H1 (cell line): ENCODE measurements at regions not wholly inside any gene's neighbourhood (a gene's known extent, or its start where the extent isn't known, plus 50 kb on each side); places are given as distances from the start of the nearest gene placed in this dataset.

ENCODE experiments used
- CTCF ChIA-PET: fragments of 300-600 bp; sonication (Branson Sonifier 250); formaldehyde crosslinking; loops from one replicate; lab custom pipeline; 2021; ENCODE audit not compliant: partially characterized antibody; lab: Charles Lee
- POLR2A ChIA-PET: fragments of 300-600 bp; sonication (Branson Sonifier 250); formaldehyde crosslinking; loops from one replicate; lab custom pipeline; 2021; ENCODE audit warnings: inconsistent platforms; ENCODE audit not compliant: partially characterized antibody; lab: Charles Lee
- DNase-seq, 2 experiments: peaks; one replicate each; pipeline versions ENCODE4 v3.0.0 to v3.0.0-alpha.2; 2010 to 2022; ENCODE audit warnings: low spot score in 2 of 2, low read depth in 1 of 2, mixed read lengths in 1 of 2
- FAIRE-seq: peaks from 2 replicates; lab custom pipeline; 2011; peaks lifted over from hg19 to GRCh38; lab: Jason Lieb, UNC
- H2AFZ ChIP-seq: 2 replicates; pipeline ENCODE4 v1.8.1; 2012; ENCODE audit warnings: low read length, inconsistent platforms
- H2AK5ac ChIP-seq: 2 replicates; pipeline ENCODE4 v1.6.1; 2013; ENCODE audit warnings: low read depth, low read length
- H2BK120ac ChIP-seq: replicated peaks from 2 replicates; pipeline ENCODE3; 2013; ENCODE audit warnings: low read depth, low read length, inconsistent platforms
- H2BK12ac ChIP-seq: 2 replicates; pipeline ENCODE4 v1.6.1; 2013; ENCODE audit warnings: low read depth, low read length
- H2BK15ac ChIP-seq: 2 replicates; pipeline ENCODE4 v1.6.1; 2013; ENCODE audit warnings: low read length
- H2BK20ac ChIP-seq: 2 replicates; pipeline ENCODE4 v1.6.1; 2013; ENCODE audit warnings: low read length
- H2BK5ac ChIP-seq: 2 replicates; pipeline ENCODE4 v1.6.1; 2013; ENCODE audit warnings: low read depth, low read length
- H3K14ac ChIP-seq: 2 replicates; pipeline ENCODE4 v1.6.1; 2013; ENCODE audit warnings: inconsistent platforms; ENCODE audit not compliant: insufficient read length
- H3K18ac ChIP-seq: 2 replicates; pipeline ENCODE4 v1.6.1; 2013; ENCODE audit warnings: low read length; ENCODE audit errors: extremely low read depth
- H3K23ac ChIP-seq: 2 replicates; pipeline ENCODE4 v1.6.1; 2013; ENCODE audit warnings: inconsistent platforms; ENCODE audit not compliant: insufficient read length
- H3K23me2 ChIP-seq: 2 replicates; pipeline ENCODE4 v1.6.1; 2013; ENCODE audit warnings: low read depth, low read length
- H3K27ac ChIP-seq: 2 replicates; pipeline ENCODE4 v1.6.1; 2011; ENCODE audit warnings: low read depth, low read length, inconsistent platforms
- H3K27me3 ChIP-seq, 4 experiments: replicated peaks in 1 of 4; 1 replicate in 1 of 4; 2 replicates in 3 of 4; pipeline versions ENCODE4 v1.6.1 to v1.8.1; 2011 to 2013; ENCODE audit warnings: low read length in 3 of 4, mild to moderate bottlenecking in 3 of 4, inconsistent platforms in 2 of 4, mixed read lengths in 2 of 4, moderate library complexity in 1 of 4; ENCODE audit not compliant: control insufficient read depth in 3 of 4, insufficient read depth in 3 of 4; ENCODE audit errors: extremely low read depth in 1 of 4
- H3K36me3 ChIP-seq, 4 experiments: 2 replicates each; pipeline versions ENCODE4 v1.6.1 to v1.8.1; 2011 to 2013; ENCODE audit warnings: mild to moderate bottlenecking in 4 of 4, low read length in 3 of 4, moderate library complexity in 2 of 4, control low read depth in 1 of 4, inconsistent platforms in 1 of 4; ENCODE audit not compliant: insufficient read depth in 4 of 4, control insufficient read depth in 2 of 4
- H3K4ac ChIP-seq: replicated peaks from 2 replicates; pipeline ENCODE3; 2013; ENCODE audit warnings: low read length, low read depth, mixed read lengths, inconsistent platforms; ENCODE audit not compliant: insufficient read length
- H3K4me1 ChIP-seq, 4 experiments: replicated peaks in 1 of 4; 1 replicate in 1 of 4; 2 replicates in 3 of 4; pipeline versions ENCODE4 v1.6.1 to v1.8.1; 2011 to 2013; ENCODE audit warnings: low read length in 3 of 4, inconsistent platforms in 2 of 4, mixed read lengths in 1 of 4; ENCODE audit not compliant: insufficient read depth in 4 of 4, control insufficient read depth in 3 of 4
- H3K4me2 ChIP-seq, 2 experiments: 2 replicates each; pipeline versions ENCODE4 v1.6.1 to v1.8.1; 2011 to 2013; ENCODE audit warnings: low read depth in 2 of 2, low read length in 2 of 2, control low read depth in 1 of 2, inconsistent platforms in 1 of 2, mild to moderate bottlenecking in 1 of 2; ENCODE audit not compliant: insufficient read depth in 1 of 2
- H3K4me3 ChIP-seq, 4 experiments: fragments of 200-600, 300-600 bp in 1 of 4; sonication (generic), shearing (Covaris generic), sonication (Bioruptor Twin) in 1 of 4; 2 replicates each; pipeline versions ENCODE4 v1.5.1 to v1.8.1; 2011 to 2016; ENCODE audit warnings: low read length in 4 of 4, low read depth in 3 of 4, control low read depth in 2 of 4, inconsistent platforms in 2 of 4, mild to moderate bottlenecking in 2 of 4, mixed read lengths in 1 of 4, moderate library complexity in 1 of 4; ENCODE audit not compliant: insufficient read depth in 2 of 4; ENCODE audit errors: extremely low read depth in 1 of 4
- H3K56ac ChIP-seq: replicated peaks from 2 replicates; pipeline ENCODE3; 2013; ENCODE audit warnings: low read depth, mild to moderate bottlenecking, mixed read lengths, low read length, inconsistent platforms; ENCODE audit not compliant: insufficient read length
- H3K79me1 ChIP-seq: 2 replicates; pipeline ENCODE4 v1.6.1; 2013; ENCODE audit warnings: low read depth, low read length, control low read depth
- H3K79me2 ChIP-seq, 2 experiments: 2 replicates each; pipeline versions ENCODE4 v1.6.1 to v1.8.1; 2012 to 2013; ENCODE audit warnings: low read length in 2 of 2, mild to moderate bottlenecking in 2 of 2, inconsistent platforms in 1 of 2; ENCODE audit not compliant: insufficient read depth in 2 of 2, control insufficient read depth in 1 of 2
- H3K9ac ChIP-seq, 4 experiments: replicated peaks in 1 of 4; 1 replicate in 1 of 4; 2 replicates in 3 of 4; pipeline versions ENCODE4 v1.6.1 to v1.8.1; 2011 to 2013; ENCODE audit warnings: low read depth in 3 of 4, low read length in 3 of 4, control low read depth in 2 of 4, mild to moderate bottlenecking in 2 of 4, moderate library complexity in 2 of 4, inconsistent platforms in 1 of 4; ENCODE audit errors: extremely low read depth in 1 of 4
- H3K9me3 ChIP-seq, 2 experiments: 2 replicates each; pipeline versions ENCODE4 v1.6.1 to v1.8.1; 2012 to 2013; ENCODE audit warnings: mild to moderate bottlenecking in 2 of 2, moderate library complexity in 2 of 2, control low read depth in 1 of 2, inconsistent platforms in 1 of 2, low read depth in 1 of 2, low read length in 1 of 2, mixed read lengths in 1 of 2; ENCODE audit not compliant: insufficient read depth in 2 of 2
- H4K20me1 ChIP-seq, 2 experiments: replicated peaks in 1 of 2; 2 replicates each; pipeline versions ENCODE3 to v1.8.1; 2011 to 2013; ENCODE audit warnings: inconsistent platforms in 2 of 2, low read length in 2 of 2, mild to moderate bottlenecking in 1 of 2; ENCODE audit not compliant: insufficient read depth in 2 of 2, control insufficient read depth in 1 of 2
- H4K5ac ChIP-seq: 2 replicates; pipeline ENCODE4 v1.6.1; 2013; ENCODE audit warnings: low read length, low read depth, mixed read lengths, inconsistent platforms; ENCODE audit not compliant: insufficient read length
- H4K8ac ChIP-seq: 2 replicates; pipeline ENCODE4 v1.8.0; 2013; ENCODE audit warnings: mild to moderate bottlenecking, moderate library complexity, low read length, inconsistent platforms; ENCODE audit not compliant: insufficient read depth; ENCODE audit errors: extremely low read depth
- H4K91ac ChIP-seq: replicated peaks from 2 replicates; pipeline ENCODE3; 2013; ENCODE audit warnings: low read length, mixed read lengths, inconsistent platforms; ENCODE audit not compliant: insufficient read length
- BRCA1 ChIP-seq: IDR thresholded peaks from 2 replicates; pipeline ENCODE4 v1.6.1; 2012; ENCODE audit warnings: low read depth, low read length, improper control_type of control experiment
- CBX8 ChIP-seq: fragments of 300-800, 300-1000 bp; sonication (generic); IDR thresholded peaks from 2 replicates; pipeline ENCODE4 v1.7.1; 2016; ENCODE audit warnings: low read depth, low read length, borderline replicate concordance
- CREB1 ChIP-seq: IDR thresholded peaks from 2 replicates; pipeline ENCODE4 v1.6.1; 2012; ENCODE audit warnings: inconsistent platforms
- JUN ChIP-seq: IDR thresholded peaks from 2 replicates; pipeline ENCODE4 v1.6.1; 2011; ENCODE audit warnings: low read depth, mild to moderate bottlenecking, improper control_type of control experiment, low read length
- KDM5A ChIP-seq: fragments of 200-600 bp; IDR thresholded peaks from 2 replicates; pipeline ENCODE4 v1.7.1; 2012; ENCODE audit warnings: mild to moderate bottlenecking, low read length, inconsistent platforms, mixed read lengths
- SAP30 ChIP-seq: fragments of 300-600 bp; sonication (generic); IDR thresholded peaks from 2 replicates; pipeline ENCODE4 v1.7.1; 2012; ENCODE audit warnings: low read length, moderate library complexity, mild to moderate bottlenecking, inconsistent platforms; ENCODE audit not compliant: insufficient read depth, insufficient replicate concordance
- SP4 ChIP-seq: IDR thresholded peaks from 2 replicates; pipeline ENCODE4 v1.6.1; 2012; ENCODE audit warnings: low read length, inconsistent platforms
- TEAD4 ChIP-seq: IDR thresholded peaks from 2 replicates; pipeline ENCODE4 v1.6.1; 2012; ENCODE audit warnings: low read depth, low read length, inconsistent platforms, mixed read lengths
- YY1 ChIP-seq: IDR thresholded peaks from 2 replicates; pipeline ENCODE4 v1.6.1; 2011; ENCODE audit warnings: low read depth, mild to moderate bottlenecking, low read length
- WGBS, 2 experiments: shearing (Covaris generic) in 1 of 2; methylation state at CpG; one replicate each; pipeline versions ENCODE4 v1.1.6 to v1.1.7; 2013 to 2015; ENCODE audit warnings: low lambda C conversion rate in 2 of 2, mixed read lengths in 2 of 2, inconsistent platforms in 1 of 2, low coverage in 1 of 2, missing lambda C conversion rate in 1 of 2; ENCODE audit not compliant: insufficient replicate concordance in 2 of 2, insufficient coverage in 1 of 2, insufficient read length in 1 of 2; ENCODE audit errors: extremely low coverage in 1 of 2, missing lambda C conversion rate in 1 of 2; 5-methylcytosine and 5-hydroxymethylcytosine counted together

- Histone ChIP-seq H4K5ac (no peak overlapping the region), H2BK12ac (no peak overlapping the region)
- no peak for TF ChIP-seq CREB1
- no peak for TF ChIP-seq TEAD4
- no peak for TF ChIP-seq BRCA1
- TF ChIP-seq YY1 = no peak
- no peak for TF ChIP-seq SP4
- TF ChIP-seq SAP30 = no peak
- no peak for TF ChIP-seq KDM5A
- no peak for TF ChIP-seq JUN
- TF ChIP-seq CBX8 = no peak
- TF ChIP-seq, all 59 proteins: peak for 0
- POLR2A ChIA-PET = no interaction called here
- Histone ChIP-seq H3K9me3 (peaks cover 21 to 61% of the 10 kb centered on the region in 2 experiments; a peak in 3 of 4 replicates), H3K18ac (no peak overlapping the region), H3K4ac (no peak overlapping the region), H3K23ac (no peak overlapping the region), H3K27me3 (peaks cover 19 to 48% (median 28%) of the 10 kb centered on the region in 4 experiments; a peak in 5 of 7 replicates), H3K9ac (no peak overlapping the region), H4K20me1 (no peaks in the 10 kb centered on the region), H3K4me2 (no peak overlapping the region), H3K4me1 (no peaks in the 10 kb centered on the region; a peak in 1 of 7 replicates), H2AK5ac (no peak overlapping the region), H2BK120ac (no peak overlapping the region), H2BK20ac (no peak overlapping the region), H3K23me2 (no peaks in the 10 kb centered on the region), H3K56ac (no peak overlapping the region), H4K8ac (no peak overlapping the region), H2BK5ac (no peak overlapping the region), H3K27ac (no peak overlapping the region), H2BK15ac (no peak overlapping the region), H3K4me3 (no peak overlapping the region), H4K91ac (no peak overlapping the region), H3K79me1 (no peaks in the 10 kb centered on the region), H3K79me2 (no peaks in the 10 kb centered on the region), H3K14ac (no peak overlapping the region), H3K36me3 (no peaks in the 10 kb centered on the region), H2AFZ (no peak overlapping the region)
- FAIRE-seq (no peak), DNase-seq (no peak)
- WGBS, 2 experiments = 75% methylated on average over 1 of the region's 1 CpG; no CpG with 5 or more reads in 1 of the 2 experiments
- CTCF ChIA-PET = interaction anchor here (1.4 kb wide), 2 partner anchors 10 to 34 kb away, joined by 3 to 4 read pairs; no protein-coding TSS in a partner anchor
Measured at GRCh38 chr22:22700631-22701030, 56.2 kb downstream of the GGTLC2 start.
